Activated CD8-positive, alpha-beta memory T cell treated with anti-CD3 and anti-CD28 coated beads for 36 hours (primary cell): ENCODE measurements at regions not wholly inside any gene's neighbourhood (a gene's known extent, or its start where the extent isn't known, plus 50 kb on each side); places are given as distances from the start of the nearest gene placed in this dataset.
"Not testable (repeated sequence)": the region's sequence is repeated elsewhere in the genome, so short reads cannot be mapped to it uniquely, and the experiment has no call there.

Experiments
- CTCF ChIA-PET: fragments of 350-600 bp; sonication (Branson Sonifier 250); formaldehyde crosslinking; loops from one replicate; lab custom pipeline; 2021; ENCODE audit warnings: antibody characterized with exemption; lab: Charles Lee
- POLR2A ChIA-PET: fragments of 350-600 bp; sonication (Branson Sonifier 250); formaldehyde crosslinking; loops from one replicate; lab custom pipeline; 2021; ENCODE audit warnings: antibody characterized with exemption; lab: Charles Lee

- CTCF ChIA-PET: no interaction called here
- POLR2A ChIA-PET: no interaction called here
These were observed 834.0 kb downstream of the DACH1 start for GRCh38 chr13:71033026-71033425.

DNA sequence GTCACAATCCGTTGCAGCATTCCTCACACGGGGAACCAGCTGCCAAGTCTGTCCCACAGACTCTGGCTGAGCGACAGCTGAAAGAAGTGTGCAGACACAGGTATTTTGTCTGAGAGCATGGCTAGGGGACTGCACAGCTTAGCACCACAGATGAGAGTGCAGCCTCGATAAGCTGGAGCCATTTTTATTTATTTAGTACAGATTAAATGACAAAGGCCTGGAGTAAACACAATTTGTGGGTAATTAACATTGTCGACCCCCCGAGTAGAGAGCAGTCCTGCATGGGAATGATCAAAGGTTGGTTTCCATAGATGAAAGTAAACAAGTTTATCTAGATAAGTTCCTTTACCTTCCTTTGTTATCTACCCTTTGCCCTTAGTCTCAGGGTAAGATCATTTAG lies 836.2 kb downstream of the DACH1 start:
- ChIA-PET POLR2A (no interaction called here), CTCF (no interaction called here)

- ChIA-PET CTCF (no interaction called here), POLR2A (no interaction called here)
These were observed 838.1 kb downstream of the DACH1 start for GRCh38 chr13:71028884-71029283.

DNA sequence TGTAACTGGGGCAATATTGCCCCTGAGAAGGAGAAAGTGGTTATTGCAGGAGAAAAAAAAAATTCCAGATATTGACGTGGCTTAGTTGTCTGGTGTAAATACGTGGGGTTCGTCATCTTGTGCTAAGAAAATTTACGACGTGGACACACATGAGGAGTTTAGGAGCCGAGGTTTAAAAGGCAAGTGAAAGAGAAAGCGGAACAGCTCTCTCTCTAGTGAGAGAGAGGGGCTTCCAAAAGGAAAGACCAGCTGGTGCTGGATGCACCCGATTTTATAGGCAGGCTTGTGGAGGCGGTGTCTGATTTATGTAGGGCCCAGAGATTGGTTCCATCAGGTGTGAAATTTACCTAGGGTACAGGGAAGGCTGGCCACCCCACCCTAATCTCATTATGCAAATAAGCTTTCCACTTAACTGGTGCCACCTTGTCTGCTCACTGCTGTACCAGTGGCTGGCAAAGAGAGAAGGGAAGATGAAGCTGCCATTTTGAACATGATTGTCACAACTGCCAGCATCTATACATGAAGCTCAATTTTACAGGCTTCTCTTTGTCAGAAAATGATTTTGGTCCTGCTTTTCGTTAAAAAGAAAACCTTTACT lies 845.1 kb downstream of the DACH1 start:
- ChIA-PET POLR2A (no interaction called here), CTCF (no interaction called here)

GRCh38 chr13:71018995-71019394 lies 848.0 kb downstream of the DACH1 start:
- ChIA-PET POLR2A (no interaction called here), CTCF (no interaction called here)

DNA sequence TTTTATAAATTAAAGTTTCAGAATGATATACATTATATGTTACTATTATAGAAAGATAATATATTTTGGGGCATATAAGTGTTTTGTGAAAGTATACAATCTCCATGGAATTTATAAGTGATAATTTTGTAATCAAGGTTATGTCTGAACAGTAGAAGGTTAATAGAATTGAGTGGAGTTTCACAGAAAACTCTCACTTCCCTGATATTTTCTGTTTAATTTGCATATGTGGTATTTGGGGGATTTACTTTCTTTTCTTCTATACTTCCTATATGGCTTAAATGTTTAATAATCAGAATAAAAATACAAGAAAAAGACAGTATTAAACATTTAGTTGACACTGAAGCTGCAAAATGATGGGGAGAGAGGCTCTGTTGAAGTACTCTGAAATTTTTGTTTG lies 848.5 kb downstream of the DACH1 start:
- POLR2A ChIA-PET: no interaction called here
- CTCF ChIA-PET: no interaction called here

- POLR2A ChIA-PET: no interaction called here
- CTCF ChIA-PET: no interaction called here
These were observed 849.4 kb downstream of the DACH1 start for GRCh38 chr13:71017607-71018006.

GRCh38 chr13:71015516-71015915 lies 851.5 kb downstream of the DACH1 start:
- CTCF ChIA-PET: no interaction called here
- POLR2A ChIA-PET: no interaction called here

- ChIA-PET POLR2A (no interaction called here), CTCF (no interaction called here)
These were observed 852.0 kb downstream of the DACH1 start for GRCh38 chr13:71015021-71015420.

DNA sequence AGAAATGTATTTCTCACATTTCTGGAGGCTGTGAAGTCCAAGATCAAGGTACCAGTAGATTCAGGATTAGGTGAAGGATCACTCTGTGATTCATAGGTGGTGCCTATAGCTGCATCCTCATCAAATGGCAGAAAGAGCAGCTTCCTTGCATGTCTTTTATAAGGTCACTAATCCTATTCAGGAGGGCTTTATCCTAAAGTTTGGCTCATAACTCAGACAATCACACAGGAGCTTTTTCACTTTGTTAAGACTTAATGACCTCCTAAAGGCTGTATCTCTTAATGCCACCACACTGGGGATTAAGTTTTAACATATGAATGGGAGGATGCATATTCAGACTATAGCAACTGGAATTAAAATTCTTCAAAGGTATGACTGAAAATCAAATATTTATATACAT lies 861.1 kb downstream of the DACH1 start:
- POLR2A ChIA-PET: no interaction called here
- CTCF ChIA-PET: no interaction called here

- POLR2A ChIA-PET: no interaction called here
These were observed 871.7 kb downstream of the DACH1 start for GRCh38 chr13:70995338-70995737.

DNA sequence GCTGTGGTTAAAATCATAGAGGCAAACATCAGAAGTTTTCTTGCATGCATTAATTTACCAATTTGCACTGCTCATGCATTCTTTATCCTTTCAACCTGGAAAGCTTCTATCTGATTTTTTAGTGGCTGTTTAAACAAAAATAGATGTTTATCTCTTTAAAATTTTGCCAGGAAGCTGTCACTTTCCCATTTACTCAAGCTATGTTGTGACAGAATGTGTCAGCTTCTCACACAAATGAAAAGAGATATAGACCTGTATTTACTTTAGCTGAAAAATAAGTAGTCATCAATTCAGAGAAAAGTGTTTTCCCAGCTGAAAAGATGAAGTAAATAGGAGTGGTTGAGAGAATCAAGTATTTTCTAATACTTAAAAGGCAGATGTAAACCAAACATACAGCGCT lies 872.8 kb downstream of the DACH1 start:
- ChIA-PET CTCF (no interaction called here), POLR2A (no interaction called here)

More at GRCh38 chr13:70995338-70995737, 871.7 kb downstream of the DACH1 start:
- CTCF ChIA-PET: no interaction called here

DNA sequence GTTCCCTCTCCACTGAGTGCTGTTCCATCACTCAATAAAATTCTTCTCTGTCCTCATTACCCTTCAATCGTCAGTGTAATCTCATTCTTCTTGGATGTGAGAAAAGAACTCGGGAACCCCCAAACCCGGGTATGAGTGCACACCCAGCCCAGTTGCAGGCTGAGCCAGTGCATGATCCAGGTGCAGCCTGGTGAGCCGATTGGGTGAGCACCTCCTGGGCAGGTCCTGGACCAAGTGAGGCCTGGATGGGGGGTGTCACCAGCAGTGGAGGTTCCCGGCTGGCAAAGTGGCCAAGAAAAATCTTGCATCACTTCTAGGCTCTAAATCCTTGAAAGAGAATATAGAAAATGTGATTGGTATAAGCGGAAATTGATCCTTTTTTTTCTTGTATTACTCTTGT lies 878.8 kb upstream of the KLHL1 start:
- ChIA-PET CTCF (no interaction called here), POLR2A (no interaction called here)

DNA sequence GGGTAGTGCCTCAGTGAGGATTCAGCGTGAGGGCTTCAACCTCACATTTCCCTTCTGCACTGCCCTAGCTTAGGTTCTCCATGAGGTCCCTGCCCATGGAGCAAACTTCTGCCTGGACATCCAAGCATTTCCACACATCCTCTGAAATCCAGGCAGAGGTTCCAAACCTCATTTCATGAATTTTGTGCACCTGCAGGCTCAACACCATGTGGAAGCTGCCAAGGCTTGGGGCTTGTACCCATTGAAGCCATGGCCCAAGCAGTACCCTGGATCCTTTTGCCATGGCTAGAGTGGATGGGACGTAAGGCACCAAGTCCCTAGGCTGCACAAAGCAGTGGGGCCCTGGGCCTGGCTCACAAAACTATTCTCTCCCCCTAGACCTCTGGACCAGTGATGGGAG lies 877.1 kb upstream of the KLHL1 start:
- ChIA-PET POLR2A (no interaction called here), CTCF (no interaction called here)

- POLR2A ChIA-PET, CTCF ChIA-PET: not testable (repeated sequence)
These were observed 873.0 kb upstream of the KLHL1 start for GRCh38 chr13:70981219-70981618.

GRCh38 chr13:70969321-70969720 lies 861.1 kb upstream of the KLHL1 start:
- ChIA-PET POLR2A (no interaction called here), CTCF (no interaction called here)

DNA sequence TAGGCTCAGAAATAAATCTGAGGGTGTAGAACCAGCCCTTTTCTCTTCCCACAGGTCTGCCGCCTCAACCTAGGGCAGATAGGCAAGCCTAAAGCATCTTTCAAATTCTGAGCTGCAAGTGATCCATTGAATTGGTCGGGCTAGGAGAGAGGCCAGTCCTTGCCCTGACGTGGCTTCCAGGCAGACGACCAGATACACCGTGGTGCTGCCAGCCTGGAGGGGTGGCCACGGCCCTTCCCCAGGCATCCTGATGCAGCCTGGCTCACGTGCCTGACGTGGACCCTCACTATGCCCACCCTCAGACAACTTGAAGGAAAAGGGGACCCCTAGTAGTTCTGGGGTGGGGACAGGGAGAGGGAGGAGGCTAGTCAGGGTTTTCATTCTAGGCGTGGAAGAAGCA lies 859.3 kb upstream of the KLHL1 start:
- CTCF ChIA-PET: no interaction called here
- POLR2A ChIA-PET: no interaction called here

- POLR2A ChIA-PET: no interaction called here
- CTCF ChIA-PET: no interaction called here
These were observed 856.6 kb upstream of the KLHL1 start for GRCh38 chr13:70964874-70965273.

DNA sequence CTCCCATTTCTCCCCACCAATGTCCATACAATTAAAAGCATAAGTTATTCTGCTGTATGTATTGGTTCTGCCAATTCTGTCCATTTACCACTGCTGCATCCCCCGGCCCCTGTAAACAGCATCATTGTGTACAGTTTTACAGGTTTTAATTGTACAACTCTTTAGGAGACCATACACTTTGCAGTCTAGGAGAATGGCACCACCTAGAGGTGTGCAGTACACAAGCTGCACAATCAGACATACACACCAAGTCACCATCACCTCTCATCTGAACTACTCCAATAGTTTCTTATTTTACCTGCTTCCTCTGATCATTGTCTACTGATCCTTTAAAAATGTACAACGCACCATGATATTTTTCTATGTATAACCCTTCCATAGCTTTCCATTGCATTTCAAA lies 855.9 kb upstream of the KLHL1 start:
- ChIA-PET CTCF (no interaction called here), POLR2A (no interaction called here)

DNA sequence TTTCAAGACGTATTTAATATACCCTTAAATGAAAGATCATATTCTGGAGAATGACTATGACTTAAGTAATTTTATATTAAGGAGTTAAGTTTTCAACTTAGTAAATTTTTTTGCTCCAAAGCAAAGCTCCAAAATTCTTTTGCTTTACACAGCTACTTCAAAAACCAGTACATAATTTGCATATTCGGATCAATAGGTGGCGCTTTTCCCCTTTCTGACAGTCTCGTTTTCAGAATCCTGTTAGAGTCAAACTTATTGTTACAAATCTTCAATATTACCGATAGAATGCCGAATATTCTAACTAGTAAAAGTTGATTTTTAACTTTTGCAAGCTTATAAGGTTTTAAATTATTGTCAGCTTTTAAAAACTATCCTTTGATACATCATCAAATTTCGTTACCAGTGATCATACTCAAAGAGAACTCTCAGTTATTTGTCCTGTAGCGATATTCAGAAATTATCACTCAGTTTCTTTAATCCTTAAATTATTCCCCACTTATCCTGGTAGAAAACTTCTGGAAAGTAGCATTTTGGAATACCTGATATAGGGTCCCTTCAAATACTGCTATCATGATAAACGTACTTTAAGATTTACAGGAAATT lies 852.7 kb upstream of the KLHL1 start:
- POLR2A ChIA-PET: no interaction called here
- CTCF ChIA-PET: no interaction called here

DNA sequence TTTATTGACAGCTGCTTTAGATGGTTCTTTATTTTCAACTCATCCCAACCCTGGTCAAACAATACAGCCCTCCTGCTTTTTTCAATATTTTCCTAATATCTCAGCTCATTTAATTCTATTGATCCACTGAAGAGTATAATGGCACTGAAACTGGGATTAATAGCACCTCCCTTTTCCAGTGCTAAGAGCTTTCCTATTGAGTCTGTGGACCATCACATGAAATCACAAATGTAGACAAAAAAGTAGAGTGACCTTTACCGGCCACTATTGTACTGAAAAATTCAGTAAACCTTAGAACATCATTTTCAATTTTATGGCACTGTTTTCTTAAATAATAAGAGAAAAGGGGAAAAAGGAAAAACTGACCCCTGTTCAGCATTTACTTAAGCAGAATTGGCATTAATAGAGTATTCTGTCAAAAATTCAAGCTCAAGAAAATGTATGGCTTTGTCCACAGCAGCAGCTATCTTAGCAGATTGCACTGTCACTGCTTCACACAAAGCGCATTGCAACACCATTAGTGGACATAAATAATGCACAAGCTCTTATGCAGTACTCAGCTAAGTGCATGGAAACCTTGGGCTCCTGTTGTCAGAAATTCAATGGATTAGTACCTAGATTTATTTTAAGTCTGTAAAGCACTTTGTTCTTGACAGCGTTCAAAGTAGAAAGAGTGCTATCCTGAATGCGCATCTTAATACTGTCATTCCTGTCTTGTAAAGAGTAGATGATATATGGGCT lies 851.0 kb upstream of the KLHL1 start:
- POLR2A ChIA-PET: no interaction called here
- CTCF ChIA-PET: no interaction called here
